ENCODE measurements at regions not wholly inside any gene's neighbourhood (a gene's known extent, or its start where the extent isn't known, plus 50 kb on each side); places are given as distances from the start of the nearest gene placed in this dataset.

DNA sequence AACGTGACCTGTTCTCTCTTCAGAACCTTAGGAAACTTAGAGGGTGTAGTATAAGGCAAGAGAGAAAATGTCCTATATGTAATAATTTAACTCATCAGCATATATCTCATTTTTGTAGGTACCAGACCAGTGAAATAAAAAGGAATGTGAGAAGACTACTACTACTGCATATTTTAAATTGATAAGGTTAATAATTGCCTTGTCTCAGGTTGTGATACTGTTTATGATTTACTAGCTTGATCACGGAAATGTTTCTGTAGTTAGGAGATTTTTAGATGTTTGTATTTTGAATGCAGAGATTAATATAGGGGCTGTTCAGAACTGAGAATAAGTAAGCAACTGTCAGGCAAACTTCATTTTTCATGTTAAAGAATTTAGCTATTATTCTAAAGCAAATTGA lies 1563.4 kb downstream of the C4orf33 start:
- Histone ChIP-seq H2AFZ (ENCODE audit: insufficient read depth, low read depth, low read length, poor library complexity, severe bottlenecking) (no peak overlapping the region), H3K36me3 (replicated peaks in 1 of 2; ENCODE audit: control extremely low read depth in 1 of 2, control insufficient read depth in 1 of 2, extremely low read depth in 1 of 2, insufficient read depth in 2 of 2, low read length in 1 of 2) (no peaks in the 10 kb centered on the region), H3K4me2 (replicated peaks; ENCODE audit: low read depth, low read length, poor library complexity, severe bottlenecking) (no peak overlapping the region), H3K4me1 (ENCODE audit: control insufficient read depth in 2 of 2, insufficient read depth in 2 of 2, low read length in 2 of 2) (no peaks in the 10 kb centered on the region), H3K9me3 (ENCODE audit: control extremely low read depth in 1 of 3, control insufficient read depth in 2 of 3, insufficient read depth in 1 of 3, low read length in 2 of 3) (no peaks in the 10 kb centered on the region), H3K27ac (ENCODE audit: low read length in 2 of 2) (no peak overlapping the region), H3K79me2 (ENCODE audit: control insufficient read depth, insufficient read depth, low read length) (no peaks in the 10 kb centered on the region), H4K20me1 (ENCODE audit: control insufficient read depth, insufficient read depth, low read length, poor library complexity, severe bottlenecking) (no peaks in the 10 kb centered on the region), H3K4me3 (ENCODE audit: control extremely low read depth in 1 of 5, extremely low read depth in 1 of 5, insufficient read depth in 1 of 5, low read depth in 2 of 5, low read length in 4 of 5) (no peak overlapping the region), H3K9ac (ENCODE audit: low read length) (no peak overlapping the region), H3K27me3 (replicated peaks in 1 of 4; ENCODE audit: control extremely low read depth in 1 of 4, control insufficient read depth in 3 of 4, insufficient read depth in 4 of 4, low read length in 3 of 4) (no peaks in the 10 kb centered on the region)
- ATAC-seq (ENCODE audit: low read depth) (no peak), DNase-seq (no peak)
- intact Hi-C loops (cut with micrococcal nuclease), result no loop called here
- Mint-ChIP-seq H3K27ac (no peak overlapping the region), H3K4me3 (no peak overlapping the region), H3K27me3 (no peaks in the 10 kb centered on the region), H3K9me3 (ENCODE audit: insufficient read depth) (peaks cover 4% of the 10 kb centered on the region), H3K4me1 (no peaks in the 10 kb centered on the region)
- ChIA-PET POLR2A (no interaction called here), CTCF (no interaction called here)
- TF ChIP-seq EZH2 (IDR thresholded peaks at IDR 0.05; ENCODE audit: borderline replicate concordance, insufficient read depth, low read depth, low read length, poor library complexity, severe bottlenecking), result no peak
- TF ChIP-seq, protein P1, sequence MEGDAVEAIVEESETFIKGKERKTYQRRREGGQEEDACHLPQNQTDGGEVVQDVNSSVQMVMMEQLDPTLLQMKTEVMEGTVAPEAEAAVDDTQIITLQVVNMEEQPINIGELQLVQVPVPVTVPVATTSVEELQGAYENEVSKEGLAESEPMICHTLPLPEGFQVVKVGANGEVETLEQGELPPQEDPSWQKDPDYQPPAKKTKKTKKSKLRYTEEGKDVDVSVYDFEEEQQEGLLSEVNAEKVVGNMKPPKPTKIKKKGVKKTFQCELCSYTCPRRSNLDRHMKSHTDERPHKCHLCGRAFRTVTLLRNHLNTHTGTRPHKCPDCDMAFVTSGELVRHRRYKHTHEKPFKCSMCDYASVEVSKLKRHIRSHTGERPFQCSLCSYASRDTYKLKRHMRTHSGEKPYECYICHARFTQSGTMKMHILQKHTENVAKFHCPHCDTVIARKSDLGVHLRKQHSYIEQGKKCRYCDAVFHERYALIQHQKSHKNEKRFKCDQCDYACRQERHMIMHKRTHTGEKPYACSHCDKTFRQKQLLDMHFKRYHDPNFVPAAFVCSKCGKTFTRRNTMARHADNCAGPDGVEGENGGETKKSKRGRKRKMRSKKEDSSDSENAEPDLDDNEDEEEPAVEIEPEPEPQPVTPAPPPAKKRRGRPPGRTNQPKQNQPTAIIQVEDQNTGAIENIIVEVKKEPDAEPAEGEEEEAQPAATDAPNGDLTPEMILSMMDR (IDR thresholded peaks at IDR 0.05), result no peak
- WGBS (ENCODE audit: insufficient coverage), result no CpG with 5 or more reads among the region's 2 CpGs

DNA sequence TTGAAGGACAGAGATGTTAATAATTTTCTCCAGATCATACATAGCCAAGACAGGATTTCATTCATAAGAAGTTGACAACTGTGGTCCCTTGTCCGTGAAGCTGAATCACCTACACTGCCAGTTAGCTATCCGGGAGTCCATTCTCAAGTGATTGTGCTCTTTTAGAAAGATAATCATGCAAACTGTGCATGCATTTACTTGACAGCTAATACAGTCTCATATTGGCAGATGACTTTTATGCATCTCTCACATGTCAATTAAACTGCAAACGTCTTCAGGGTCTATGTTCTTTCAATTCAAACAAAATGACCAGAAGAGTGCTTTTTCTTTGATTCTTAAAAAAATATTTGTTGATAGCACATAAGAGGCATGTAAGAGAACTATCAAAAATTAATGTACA lies 1572.9 kb downstream of the C4orf33 start:
- H3K36me3 ChIP-seq (replicated peaks in 1 of 2; ENCODE audit: control extremely low read depth in 1 of 2, control insufficient read depth in 1 of 2, extremely low read depth in 1 of 2, insufficient read depth in 2 of 2, low read length in 1 of 2), result no peaks in the 10 kb centered on the region
- H3K27ac ChIP-seq (ENCODE audit: low read length in 2 of 2), result no peak overlapping the region
- no peak overlapping the region for H3K27ac Mint-ChIP-seq
- TF ChIP-seq EZH2 (IDR thresholded peaks at IDR 0.05; ENCODE audit: borderline replicate concordance, insufficient read depth, low read depth, low read length, poor library complexity, severe bottlenecking), result no peak
- TF ChIP-seq, protein P1 (IDR thresholded peaks at IDR 0.05), result no peak
- H3K4me1 ChIP-seq (ENCODE audit: control insufficient read depth in 2 of 2, insufficient read depth in 2 of 2, low read length in 2 of 2), result no peaks in the 10 kb centered on the region
- intact Hi-C loops (cut with micrococcal nuclease), result no loop called here
- no peak overlapping the region for H3K4me3 Mint-ChIP-seq
- 86% methylated on average over 2 of the region's 3 CpGs for WGBS (ENCODE audit: insufficient coverage)
- H3K9me3 ChIP-seq (ENCODE audit: control extremely low read depth in 1 of 3, control insufficient read depth in 2 of 3, insufficient read depth in 1 of 3, low read length in 2 of 3), result no peaks in the 10 kb centered on the region
- H3K4me2 ChIP-seq (replicated peaks; ENCODE audit: low read depth, low read length, poor library complexity, severe bottlenecking), result no peak overlapping the region
- ChIA-PET POLR2A (no interaction called here), CTCF (no interaction called here)
- no peak overlapping the region for H2AFZ ChIP-seq (ENCODE audit: insufficient read depth, low read depth, low read length, poor library complexity, severe bottlenecking)
- H3K4me1 Mint-ChIP-seq, result no peaks in the 10 kb centered on the region
- ATAC-seq (ENCODE audit: low read depth) (no peak), DNase-seq (no peak)
- H3K9me3 Mint-ChIP-seq (ENCODE audit: insufficient read depth), result no peaks in the 10 kb centered on the region
- no peak overlapping the region for H3K9ac ChIP-seq (ENCODE audit: low read length)
- no peak overlapping the region for H3K4me3 ChIP-seq (ENCODE audit: control extremely low read depth in 1 of 5, extremely low read depth in 1 of 5, insufficient read depth in 1 of 5, low read depth in 2 of 5, low read length in 4 of 5)
- H3K27me3 Mint-ChIP-seq, result no peaks in the 10 kb centered on the region
- H4K20me1 ChIP-seq (ENCODE audit: control insufficient read depth, insufficient read depth, low read length, poor library complexity, severe bottlenecking), result no peaks in the 10 kb centered on the region
- H3K27me3 ChIP-seq (replicated peaks in 1 of 4; ENCODE audit: control extremely low read depth in 1 of 4, control insufficient read depth in 3 of 4, insufficient read depth in 4 of 4, low read length in 3 of 4), result no peaks in the 10 kb centered on the region
- no peaks in the 10 kb centered on the region for H3K79me2 ChIP-seq (ENCODE audit: control insufficient read depth, insufficient read depth, low read length)

Data from B cell (primary cell).